ENCODE measurements at regions not wholly inside any gene's neighbourhood (a gene's known extent, or its start where the extent isn't known, plus 50 kb on each side); places are given as distances from the start of the nearest gene placed in this dataset.

DNA sequence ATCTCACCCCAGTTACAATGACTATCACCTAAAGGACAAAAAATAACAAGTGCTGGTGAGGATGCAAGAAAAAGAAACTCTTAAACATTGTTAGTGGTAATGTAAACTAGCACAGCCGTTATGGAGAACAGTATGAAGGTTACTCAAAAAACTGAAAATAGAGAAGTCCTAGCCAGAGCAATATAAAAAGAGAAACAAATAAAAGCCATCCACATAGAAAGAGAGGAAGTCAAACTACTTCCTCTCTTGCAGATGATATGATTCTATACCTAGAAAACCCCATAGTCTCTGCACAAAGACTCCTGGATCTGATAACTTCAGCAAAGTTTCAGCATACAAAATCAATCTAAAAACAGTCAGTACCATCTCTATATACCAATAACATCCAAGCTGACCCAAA, 221.5 kb upstream of the FAM174A start:
- Mint-ChIP-seq H3K27me3 (peaks cover 2% of the 10 kb centered on the region), H3K4me3 (no peak overlapping the region), H3K27ac (no peak overlapping the region), H3K9me3 (ENCODE audit: low read depth) (peaks cover 10% of the 10 kb centered on the region), H3K4me1 (ENCODE audit: low read depth) (no peaks in the 10 kb centered on the region), H3K36me3 (no peaks in the 10 kb centered on the region)

DNA sequence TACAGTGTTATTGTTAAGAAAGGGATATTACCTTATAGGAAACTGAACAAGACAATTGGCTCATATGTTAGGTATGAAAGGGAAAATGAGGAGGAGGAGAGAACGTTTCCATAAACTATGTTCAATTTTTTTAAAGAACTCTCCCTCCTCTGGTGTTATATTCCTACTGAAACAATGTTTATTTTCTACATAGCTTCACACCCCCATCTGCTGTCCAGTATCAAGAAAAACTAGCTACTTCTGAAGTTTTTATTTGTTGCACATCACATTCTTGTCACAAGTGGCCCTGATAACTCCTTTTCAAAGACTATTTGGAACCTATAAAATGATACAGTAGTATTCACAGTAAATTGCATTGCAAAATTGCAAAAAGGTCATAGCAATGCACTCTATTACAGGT, 223.4 kb upstream of the FAM174A start:
- peaks cover 2% of the 10 kb centered on the region for H3K27me3 Mint-ChIP-seq
- H3K27ac Mint-ChIP-seq: no peak overlapping the region
- no peak overlapping the region for H3K4me3 Mint-ChIP-seq
- H3K4me1 Mint-ChIP-seq (ENCODE audit: low read depth): no peaks in the 10 kb centered on the region
- peaks cover 10% of the 10 kb centered on the region for H3K9me3 Mint-ChIP-seq (ENCODE audit: low read depth)
- H3K36me3 Mint-ChIP-seq: no peaks in the 10 kb centered on the region

DNA sequence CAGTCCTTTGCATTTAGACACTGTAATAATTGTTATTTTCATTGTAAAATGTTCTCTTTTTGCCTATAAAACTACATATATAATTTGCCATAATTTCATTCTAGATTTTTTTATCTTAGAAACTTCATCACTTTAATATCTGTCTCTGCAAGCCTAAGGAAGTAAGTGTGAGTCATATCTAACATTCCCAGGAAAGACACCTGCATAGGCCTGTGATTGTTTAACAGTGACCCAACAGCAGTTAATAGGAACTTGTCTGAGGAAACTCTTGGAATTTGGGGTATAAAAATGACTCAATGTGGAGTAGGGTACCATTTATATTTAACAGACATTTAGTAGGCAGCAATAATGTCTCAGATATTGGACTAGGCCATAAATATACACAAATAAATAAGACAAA, 229.2 kb upstream of the FAM174A start:
- Mint-ChIP-seq H3K36me3 (no peaks in the 10 kb centered on the region), H3K27me3 (peaks cover 2% of the 10 kb centered on the region), H3K9me3 (ENCODE audit: low read depth) (peaks cover 5% of the 10 kb centered on the region), H3K27ac (no peak overlapping the region), H3K4me1 (ENCODE audit: low read depth) (no peaks in the 10 kb centered on the region), H3K4me3 (no peak overlapping the region)

DNA sequence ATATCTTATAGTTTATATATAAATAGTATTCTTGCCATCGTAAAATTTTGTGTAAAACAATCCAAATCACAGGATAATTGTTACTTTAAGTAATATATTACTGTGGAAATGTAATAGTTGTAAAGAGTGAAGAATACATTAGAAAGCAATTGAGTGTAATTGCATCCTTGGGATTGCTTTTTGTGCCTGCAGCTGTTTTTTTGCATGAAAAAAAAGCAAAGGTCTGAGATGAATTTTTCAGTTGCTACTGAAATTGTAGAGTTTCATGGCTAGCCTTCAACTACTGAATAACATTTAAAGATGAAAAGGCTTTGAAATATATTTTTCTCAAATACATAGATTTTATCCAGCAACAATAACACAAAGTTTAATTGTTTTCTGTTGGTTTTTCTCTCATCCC, 232.0 kb upstream of the FAM174A start:
- Mint-ChIP-seq H3K4me1 (ENCODE audit: low read depth) (no peaks in the 10 kb centered on the region), H3K27me3 (no peaks in the 10 kb centered on the region), H3K4me3 (no peak overlapping the region)

GRCh38 chr5:100299261-100299660, 235.9 kb upstream of the FAM174A start:
- no peak overlapping the region for H3K4me3 Mint-ChIP-seq
- H3K27ac Mint-ChIP-seq: no peak overlapping the region
- H3K36me3 Mint-ChIP-seq: no peaks in the 10 kb centered on the region
- peaks cover 1% of the 10 kb centered on the region for H3K27me3 Mint-ChIP-seq
- H3K9me3 Mint-ChIP-seq (ENCODE audit: low read depth): no peaks in the 10 kb centered on the region
- no peaks in the 10 kb centered on the region for H3K4me1 Mint-ChIP-seq (ENCODE audit: low read depth)

More for the DNA sequence above, 232.0 kb upstream of the FAM174A start:
- peaks cover 5% of the 10 kb centered on the region for H3K9me3 Mint-ChIP-seq (ENCODE audit: low read depth)
- H3K27ac Mint-ChIP-seq: no peak overlapping the region
- H3K36me3 Mint-ChIP-seq: no peaks in the 10 kb centered on the region

DNA sequence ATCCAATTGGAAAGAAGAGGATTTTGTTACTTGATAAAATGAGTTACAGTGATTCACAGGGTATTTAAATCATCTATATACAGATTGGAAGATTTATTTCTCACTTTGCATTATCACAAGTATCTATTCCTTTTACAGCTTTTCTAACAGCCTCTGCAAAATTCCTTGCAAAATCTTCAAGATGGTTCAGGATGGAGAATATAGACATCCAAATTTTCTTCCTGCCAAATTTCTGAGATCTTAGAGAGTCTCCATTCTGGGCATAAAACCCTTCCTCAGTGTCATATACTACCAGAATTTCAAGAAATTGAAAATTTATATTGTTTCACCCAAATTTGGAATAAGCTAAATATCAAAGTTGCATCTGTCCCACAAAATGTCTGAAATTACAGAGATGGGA, 259.1 kb upstream of the FAM174A start:
- H3K4me3 Mint-ChIP-seq: no peak overlapping the region
- H3K27ac Mint-ChIP-seq: no peak overlapping the region
- peaks cover 8% of the 10 kb centered on the region for H3K9me3 Mint-ChIP-seq (ENCODE audit: low read depth)
- H3K4me1 Mint-ChIP-seq (ENCODE audit: low read depth): no peaks in the 10 kb centered on the region
- peaks cover 2% of the 10 kb centered on the region for H3K27me3 Mint-ChIP-seq
- H3K36me3 Mint-ChIP-seq: no peaks in the 10 kb centered on the region

DNA sequence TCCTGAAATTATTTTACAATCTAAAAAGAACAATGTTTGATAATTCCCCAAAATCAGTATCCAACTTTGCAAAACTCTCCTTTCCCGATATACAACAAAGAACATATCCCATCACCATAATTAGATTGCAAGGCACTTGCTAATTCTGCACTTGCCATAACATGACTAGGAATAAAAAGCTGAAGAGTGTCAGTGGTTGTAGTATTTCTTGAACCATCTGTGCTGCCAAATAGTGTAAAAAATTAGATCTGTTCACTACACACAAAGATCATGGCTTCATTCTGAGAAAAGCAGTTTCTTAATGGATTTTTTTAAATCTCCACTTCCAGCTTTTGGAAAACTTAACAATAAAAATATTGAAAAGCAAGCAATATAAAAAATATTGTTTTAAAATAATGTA, 259.5 kb upstream of the FAM174A start:
- Mint-ChIP-seq H3K27ac (no peak overlapping the region), H3K4me1 (ENCODE audit: low read depth) (no peaks in the 10 kb centered on the region), H3K9me3 (ENCODE audit: low read depth) (peaks cover 8% of the 10 kb centered on the region), H3K27me3 (peaks cover 2% of the 10 kb centered on the region), H3K4me3 (no peak overlapping the region), H3K36me3 (no peaks in the 10 kb centered on the region)

DNA sequence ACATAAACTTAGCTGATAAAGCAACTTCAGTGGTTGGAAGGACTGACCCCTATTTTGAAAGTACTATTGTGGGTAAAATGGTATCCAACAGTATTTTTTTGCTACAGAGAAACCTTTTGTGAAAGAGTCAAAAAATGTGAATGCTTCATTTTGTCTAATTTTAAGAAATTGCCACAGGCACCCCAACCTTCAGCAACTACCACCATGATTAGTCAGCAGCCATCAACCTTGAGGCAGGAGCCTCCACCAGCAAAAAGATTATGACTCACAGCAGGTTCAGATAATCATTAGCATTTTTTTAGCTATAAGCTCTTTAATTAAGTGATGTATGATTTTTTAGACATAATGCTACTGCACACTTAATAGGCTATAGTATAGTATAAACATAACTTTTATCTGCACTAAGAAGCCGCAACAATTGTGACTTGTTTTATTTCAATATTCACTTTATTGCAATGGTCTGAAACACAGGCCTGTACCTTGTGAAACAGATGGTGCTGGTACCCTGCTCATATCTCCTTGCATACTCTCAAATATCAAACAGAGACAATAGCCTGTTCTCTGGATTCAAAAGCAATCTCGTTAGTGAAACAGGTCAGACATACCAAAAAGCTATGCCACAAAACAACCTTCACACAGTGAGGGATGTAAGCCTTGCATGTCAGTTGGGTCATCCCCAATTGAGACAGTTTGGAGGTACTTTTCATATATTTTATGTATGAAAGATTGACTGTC, 261.2 kb upstream of the FAM174A start:
- H3K27me3 Mint-ChIP-seq: peaks cover 2% of the 10 kb centered on the region
- no peaks in the 10 kb centered on the region for H3K36me3 Mint-ChIP-seq
- no peak overlapping the region for H3K27ac Mint-ChIP-seq
- H3K4me1 Mint-ChIP-seq (ENCODE audit: low read depth): no peaks in the 10 kb centered on the region
- no peaks in the 10 kb centered on the region for H3K9me3 Mint-ChIP-seq (ENCODE audit: low read depth)
- no peak overlapping the region for H3K4me3 Mint-ChIP-seq

DNA sequence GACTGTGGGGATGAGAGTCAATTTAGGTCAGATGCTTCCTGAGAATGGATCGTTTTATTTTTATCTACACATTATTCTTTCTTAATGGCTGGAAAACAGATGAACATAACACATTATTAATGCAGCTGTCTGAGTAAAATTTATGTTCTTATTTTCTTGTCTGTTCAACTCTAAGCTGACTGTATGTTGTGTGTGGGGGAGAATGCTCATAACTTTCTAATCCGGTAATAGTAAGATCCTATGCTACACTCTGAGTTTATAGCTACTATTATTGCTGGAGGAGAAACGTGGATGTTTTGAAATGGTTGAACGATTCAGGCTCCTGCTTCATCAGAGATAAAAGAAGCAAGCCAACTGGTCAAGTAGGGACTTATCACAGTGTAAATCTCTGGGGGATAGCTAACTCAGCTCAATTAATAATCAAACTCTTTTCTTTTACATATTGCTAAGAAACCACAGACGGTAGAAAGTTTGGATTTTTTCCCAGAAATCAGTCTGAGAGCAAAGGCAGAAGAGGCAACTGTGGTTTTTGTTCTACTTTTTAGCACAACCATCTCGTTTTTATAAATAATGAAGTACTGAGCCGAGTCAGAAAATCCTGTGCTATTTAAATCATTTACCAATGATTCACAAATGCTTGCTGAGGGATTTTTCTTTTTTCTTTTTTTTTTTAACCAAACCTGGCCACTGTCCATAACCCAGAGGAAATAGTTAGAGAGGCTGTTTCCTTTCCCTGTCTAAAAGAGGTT, 265.0 kb upstream of the FAM174A start:
- Mint-ChIP-seq H3K9me3 (ENCODE audit: low read depth) (no peaks in the 10 kb centered on the region), H3K4me1 (ENCODE audit: low read depth) (no peaks in the 10 kb centered on the region), H3K27me3 (peaks cover 2% of the 10 kb centered on the region), H3K4me3 (no peak overlapping the region), H3K27ac (no peak overlapping the region), H3K36me3 (no peaks in the 10 kb centered on the region)

- Mint-ChIP-seq H3K9me3 (ENCODE audit: low read depth) (no peaks in the 10 kb centered on the region), H3K4me3 (no peak overlapping the region), H3K4me1 (ENCODE audit: low read depth) (no peaks in the 10 kb centered on the region), H3K27me3 (no peaks in the 10 kb centered on the region), H3K36me3 (no peaks in the 10 kb centered on the region), H3K27ac (no peak overlapping the region)
Measured at GRCh38 chr5:100260968-100261367, 274.2 kb upstream of the FAM174A start.

GRCh38 chr5:100252944-100253343, 282.2 kb upstream of the FAM174A start:
- no peaks in the 10 kb centered on the region for H3K36me3 Mint-ChIP-seq
- no peaks in the 10 kb centered on the region for H3K4me1 Mint-ChIP-seq (ENCODE audit: low read depth)
- H3K9me3 Mint-ChIP-seq (ENCODE audit: low read depth): no peaks in the 10 kb centered on the region
- H3K4me3 Mint-ChIP-seq: no peak overlapping the region
- no peaks in the 10 kb centered on the region for H3K27me3 Mint-ChIP-seq
- H3K27ac Mint-ChIP-seq: no peak overlapping the region

DNA sequence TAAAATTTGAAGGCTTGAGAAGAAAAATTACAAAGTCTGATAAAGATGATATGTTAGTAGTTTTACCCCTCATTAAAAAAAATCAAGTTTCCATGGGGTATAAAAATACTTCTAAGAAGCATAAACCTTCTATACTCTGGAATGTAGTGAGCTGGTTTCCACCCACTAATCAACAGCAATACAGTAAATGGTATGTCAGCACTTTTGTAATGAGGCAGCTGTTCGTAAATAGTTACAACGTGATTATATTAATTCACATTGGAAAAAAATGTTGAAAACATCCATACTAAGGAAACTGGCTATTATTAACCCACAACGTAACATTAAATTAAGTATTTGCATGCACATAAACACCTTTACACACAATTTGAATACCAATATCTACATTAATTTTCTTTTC, 283.1 kb upstream of the FAM174A start:
- no peak overlapping the region for H3K27ac Mint-ChIP-seq
- H3K27me3 Mint-ChIP-seq: no peaks in the 10 kb centered on the region
- no peaks in the 10 kb centered on the region for H3K36me3 Mint-ChIP-seq
- no peak overlapping the region for H3K4me3 Mint-ChIP-seq
- no peaks in the 10 kb centered on the region for H3K4me1 Mint-ChIP-seq (ENCODE audit: low read depth)
- H3K9me3 Mint-ChIP-seq (ENCODE audit: low read depth): no peaks in the 10 kb centered on the region

GRCh38 chr5:100249884-100250269, 285.3 kb upstream of the FAM174A start:
- Mint-ChIP-seq H3K27ac (no peak overlapping the region), H3K4me1 (ENCODE audit: low read depth) (no peaks in the 10 kb centered on the region), H3K27me3 (no peaks in the 10 kb centered on the region), H3K4me3 (no peak overlapping the region), H3K9me3 (ENCODE audit: low read depth) (no peaks in the 10 kb centered on the region), H3K36me3 (no peaks in the 10 kb centered on the region)

DNA sequence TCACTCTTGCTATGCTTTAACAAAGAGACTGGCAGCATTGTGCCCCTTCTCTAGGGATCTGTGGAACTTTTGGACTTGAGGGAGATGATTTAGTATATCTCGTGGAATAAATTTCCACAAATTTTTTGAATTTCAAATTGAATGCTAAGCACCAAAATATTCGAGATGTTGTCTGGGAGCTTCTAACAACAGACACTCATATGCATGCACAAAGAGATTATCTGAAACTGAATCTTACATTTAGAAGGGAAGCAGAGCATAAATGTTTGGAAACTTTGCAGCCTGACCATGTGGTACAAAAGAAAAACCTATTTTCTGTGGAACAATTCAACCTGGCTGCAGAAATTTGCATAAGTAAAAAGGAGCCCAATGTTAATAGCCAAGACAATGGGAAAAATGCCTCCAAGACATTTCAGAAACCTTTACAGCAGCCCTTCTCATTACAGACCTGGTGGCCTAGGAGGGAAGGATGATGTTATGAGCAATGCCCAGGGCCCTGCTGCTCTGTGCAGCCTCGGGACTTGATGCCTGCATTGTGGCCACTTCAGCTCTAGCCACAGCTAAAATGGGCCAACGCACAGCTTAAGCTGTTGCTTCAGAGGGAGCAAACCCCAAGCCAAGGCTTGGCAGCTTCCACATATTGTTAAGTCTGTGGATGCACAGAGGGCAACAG, 285.8 kb upstream of the FAM174A start:
- Mint-ChIP-seq H3K27me3 (no peaks in the 10 kb centered on the region), H3K9me3 (ENCODE audit: low read depth) (no peaks in the 10 kb centered on the region), H3K4me3 (no peak overlapping the region), H3K36me3 (no peaks in the 10 kb centered on the region), H3K27ac (no peak overlapping the region), H3K4me1 (ENCODE audit: low read depth) (no peaks in the 10 kb centered on the region)

DNA sequence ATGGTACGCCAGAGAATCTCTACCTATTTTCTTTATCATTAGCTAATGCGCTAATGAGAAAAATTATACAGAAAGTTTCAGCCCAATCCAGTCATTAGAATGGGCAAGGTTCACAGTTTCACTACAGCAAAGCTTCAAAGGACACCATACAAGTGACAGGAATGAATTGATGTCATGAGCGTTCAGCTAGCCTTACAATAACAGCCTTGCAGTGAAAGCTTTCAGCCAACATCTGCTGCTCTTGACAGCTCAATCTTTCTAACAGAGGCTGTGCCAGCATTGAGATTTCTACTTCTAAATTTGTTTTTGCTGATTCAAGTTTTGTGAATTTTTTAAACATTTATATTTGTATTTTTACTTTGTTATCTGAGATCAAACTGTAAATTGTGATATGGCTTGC, 302.4 kb upstream of the FAM174A start:
- Mint-ChIP-seq H3K36me3 (no peaks in the 10 kb centered on the region), H3K4me3 (no peak overlapping the region), H3K4me1 (ENCODE audit: low read depth) (no peaks in the 10 kb centered on the region), H3K9me3 (ENCODE audit: low read depth) (peaks cover 15% of the 10 kb centered on the region), H3K27me3 (no peaks in the 10 kb centered on the region), H3K27ac (no peak overlapping the region)
